ENCODE measurements at regions not wholly inside any gene's neighbourhood (a gene's known extent, or its start where the extent isn't known, plus 50 kb on each side); places are given as distances from the start of the nearest gene placed in this dataset.

- in situ Hi-C loops (cut with MboI) (no loop called here), intact Hi-C loops (cut with micrococcal nuclease; ENCODE audit: unreplicated experiment) (no loop called here)
- RAD21 ChIA-PET (ENCODE audit: unreplicated experiment), result interaction anchor here (0.6 kb wide), 1 partner anchor 257 kb away, joined by 3 read pairs; no protein-coding TSS in a partner anchor
- no peak overlapping the region for H3K4me2 ChIP-seq (ENCODE audit: control insufficient read depth, insufficient read depth)
- H3K4me3 ChIP-seq, result no peak overlapping the region
- BruUV-seq (replicated peaks), result no TSS peak
- no peaks in the 10 kb centered on the region for H4K20me1 ChIP-seq (ENCODE audit: control insufficient read depth, insufficient read depth)
- FAIRE-seq (no peak), ATAC-seq (no peak), DNase-seq (ENCODE audit: low read depth, low spot score) (no peak)
- H2AFZ ChIP-seq (ENCODE audit: control insufficient read depth, low read depth, low read length), result no peak overlapping the region
- H3K79me2 ChIP-seq (ENCODE audit: control insufficient read depth, insufficient read depth, low read length), result no peaks in the 10 kb centered on the region
- H3K36me3 ChIP-seq (ENCODE audit: control insufficient read depth in 2 of 2, insufficient read depth in 2 of 2, low read length in 1 of 2), result no peaks in the 10 kb centered on the region
- H3K27me3 ChIP-seq (replicated peaks in 1 of 2; ENCODE audit: control insufficient read depth in 2 of 2, insufficient read depth in 2 of 2, low read length in 1 of 2), result no peaks in the 10 kb centered on the region
- H3K27ac ChIP-seq (ENCODE audit: control insufficient read depth, insufficient read depth), result no peak overlapping the region
- TF ChIP-seq MYB (IDR thresholded peaks at IDR 0.05; ENCODE audit: borderline replicate concordance, low read depth, low read length), result no peak
- no peak for TF ChIP-seq SRF (IDR thresholded peaks at IDR 0.05; ENCODE audit: low read depth in 2 of 2, low read length in 2 of 2)
- TF ChIP-seq JUND (IDR thresholded peaks at IDR 0.05; ENCODE audit: low read depth, low read length), result no peak
- POLR2A ChIA-PET, result no interaction called here
- 14% methylated on average over 3 of the region's 3 CpGs for WGBS (ENCODE audit: insufficient coverage, insufficient replicate concordance, low lambda C conversion rate, missing lambda C conversion rate)
- CTCF ChIA-PET, result no interaction called here
- H3K9ac ChIP-seq (ENCODE audit: control insufficient read depth, insufficient read depth, low read length), result no peak overlapping the region
- no peaks in the 10 kb centered on the region for H3K4me1 ChIP-seq (ENCODE audit: control insufficient read depth, insufficient read depth, low read length)
- SMC1A ChIA-PET (ENCODE audit: uncharacterized antibody, unreplicated experiment), result no interaction called here
- H3K9me3 ChIP-seq (replicated peaks; ENCODE audit: control insufficient read depth, insufficient read depth, low read length), result no peaks in the 10 kb centered on the region
Observed at GRCh38 chr6:80720824-80721223, 614.4 kb downstream of the BCKDHB start.

- in situ Hi-C loops (cut with MboI), result no loop called here
- POLR2A ChIA-PET, result no interaction called here
- no TSS peak for BruUV-seq (replicated peaks)
Observed at GRCh38 chr6:80714513-80714912, 608.0 kb downstream of the BCKDHB start.

More at GRCh38 chr6:80714513-80714912, 608.0 kb downstream of the BCKDHB start:
- ChIA-PET SMC1A (ENCODE audit: uncharacterized antibody, unreplicated experiment) (interaction anchor here (0.9 kb wide), 1 partner anchor 191 kb away, joined by 4 read pairs; no protein-coding TSS in a partner anchor), RAD21 (ENCODE audit: unreplicated experiment) (no interaction called here), CTCF (no interaction called here)
- intact Hi-C loops (cut with micrococcal nuclease; ENCODE audit: unreplicated experiment), result no loop called here
- Histone ChIP-seq H3K4me3 (no peak overlapping the region), H3K27me3 (replicated peaks in 1 of 2; ENCODE audit: control insufficient read depth in 2 of 2, insufficient read depth in 2 of 2, low read length in 1 of 2) (no peaks in the 10 kb centered on the region), H3K4me1 (ENCODE audit: control insufficient read depth, insufficient read depth, low read length) (no peaks in the 10 kb centered on the region), H3K9ac (ENCODE audit: control insufficient read depth, insufficient read depth, low read length) (no peak overlapping the region), H3K27ac (ENCODE audit: control insufficient read depth, insufficient read depth) (no peak overlapping the region), H3K4me2 (ENCODE audit: control insufficient read depth, insufficient read depth) (no peak overlapping the region), H3K36me3 (ENCODE audit: control insufficient read depth in 2 of 2, insufficient read depth in 2 of 2, low read length in 1 of 2) (no peaks in the 10 kb centered on the region), H4K20me1 (ENCODE audit: control insufficient read depth, insufficient read depth) (no peaks in the 10 kb centered on the region), H2AFZ (ENCODE audit: control insufficient read depth, low read depth, low read length) (no peak overlapping the region), H3K79me2 (ENCODE audit: control insufficient read depth, insufficient read depth, low read length) (no peaks in the 10 kb centered on the region), H3K9me3 (replicated peaks; ENCODE audit: control insufficient read depth, insufficient read depth, low read length) (no peaks in the 10 kb centered on the region)
- 6% methylated on average over 6 of the region's 6 CpGs for WGBS (ENCODE audit: insufficient coverage, insufficient replicate concordance, low lambda C conversion rate, missing lambda C conversion rate)
- ATAC-seq (no peak), FAIRE-seq (no peak), DNase-seq (ENCODE audit: low read depth, low spot score) (no peak)
- TF ChIP-seq SREBF2 (IDR thresholded peaks at IDR 0.05; ENCODE audit: low read length), result no peak
- TF ChIP-seq RCOR1 (conservative IDR thresholded peaks at IDR 0.05; ENCODE audit: low read depth, low read length), result no peak
- no peak for TF ChIP-seq ATF3 (IDR thresholded peaks at IDR 0.05; ENCODE audit: borderline replicate concordance, extremely low read depth, low read depth, low read length)
- no peak for TF ChIP-seq ETV6 (conservative IDR thresholded peaks at IDR 0.05 in 1 of 2, IDR thresholded peaks at IDR 0.05 in 1 of 2; ENCODE audit: borderline replicate concordance in 1 of 2, low read depth in 1 of 2)
- no peak for TF ChIP-seq WRNIP1 (IDR thresholded peaks at IDR 0.05; ENCODE audit: borderline replicate concordance, low read depth, low read length)
- no peak for TF ChIP-seq ZBTB11 (CRISPR knock-in tag; IDR thresholded peaks at IDR 0.05)
- TF ChIP-seq E2F8 (IDR thresholded peaks at IDR 0.05; ENCODE audit: low read depth, partially characterized antibody), result no peak
